Thyroid gland (tissue), 4 donors: ENCODE measurements at regions not wholly inside any gene's neighbourhood (a gene's known extent, or its start where the extent isn't known, plus 50 kb on each side); places are given as distances from the start of the nearest gene placed in this dataset.

Experiments used
- POLR2A ChIP-seq, 2 donors: fragments of 450-650 bp; IDR thresholded peaks; one replicate each; pipeline ENCODE4 v1.6.1; 2017; ENCODE audit warnings: antibody characterized with exemption in 2 of 2, mild to moderate bottlenecking in 2 of 2, moderate library complexity in 1 of 2
- TF ChIP-seq, protein P1 (sequence below), 6 experiments: fragments of 200-600 bp in 3 of 6; fragments of 450-650 bp in 3 of 6; sonication (generic) in 3 of 6; IDR thresholded peaks; one replicate each; pipeline ENCODE4 v1.5.1; 2016 to 2019; ENCODE audit warnings: antibody characterized with exemption in 6 of 6, mild to moderate bottlenecking in 2 of 6, inconsistent platforms in 1 of 6, moderate library complexity in 1 of 6

DNA sequence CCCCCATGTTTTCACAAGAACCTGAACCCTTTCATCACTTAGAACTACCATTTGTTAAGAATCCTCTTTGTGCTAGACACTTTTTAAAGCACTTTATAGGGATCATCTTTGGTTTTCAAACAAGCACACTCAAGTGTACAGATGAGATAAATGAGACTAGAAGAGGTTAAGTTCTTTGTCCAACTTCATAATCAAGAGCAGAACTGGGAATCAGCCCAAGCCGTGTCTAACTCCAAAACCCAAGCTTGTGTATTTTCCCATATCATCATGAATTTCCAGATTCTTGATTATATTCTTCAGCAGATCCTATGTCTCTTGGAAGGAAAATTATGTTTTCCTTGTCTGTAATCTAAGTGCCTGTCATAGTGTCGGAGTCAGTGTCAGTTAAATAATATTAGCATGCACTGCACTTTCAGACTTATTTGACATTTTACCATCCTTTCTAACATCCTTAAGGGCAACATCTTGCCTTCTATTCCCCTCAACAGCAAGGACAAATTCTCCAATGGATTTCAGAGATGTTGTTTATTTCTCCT lies 123.0 kb upstream of the SETBP1 start:
- TF ChIP-seq, protein P1, sequence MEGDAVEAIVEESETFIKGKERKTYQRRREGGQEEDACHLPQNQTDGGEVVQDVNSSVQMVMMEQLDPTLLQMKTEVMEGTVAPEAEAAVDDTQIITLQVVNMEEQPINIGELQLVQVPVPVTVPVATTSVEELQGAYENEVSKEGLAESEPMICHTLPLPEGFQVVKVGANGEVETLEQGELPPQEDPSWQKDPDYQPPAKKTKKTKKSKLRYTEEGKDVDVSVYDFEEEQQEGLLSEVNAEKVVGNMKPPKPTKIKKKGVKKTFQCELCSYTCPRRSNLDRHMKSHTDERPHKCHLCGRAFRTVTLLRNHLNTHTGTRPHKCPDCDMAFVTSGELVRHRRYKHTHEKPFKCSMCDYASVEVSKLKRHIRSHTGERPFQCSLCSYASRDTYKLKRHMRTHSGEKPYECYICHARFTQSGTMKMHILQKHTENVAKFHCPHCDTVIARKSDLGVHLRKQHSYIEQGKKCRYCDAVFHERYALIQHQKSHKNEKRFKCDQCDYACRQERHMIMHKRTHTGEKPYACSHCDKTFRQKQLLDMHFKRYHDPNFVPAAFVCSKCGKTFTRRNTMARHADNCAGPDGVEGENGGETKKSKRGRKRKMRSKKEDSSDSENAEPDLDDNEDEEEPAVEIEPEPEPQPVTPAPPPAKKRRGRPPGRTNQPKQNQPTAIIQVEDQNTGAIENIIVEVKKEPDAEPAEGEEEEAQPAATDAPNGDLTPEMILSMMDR (IDR thresholded peaks at IDR 0.05) = no peak
- TF ChIP-seq POLR2A (IDR thresholded peaks at IDR 0.05) = no peak
